ENCODE measurements at regions not wholly inside any gene's neighbourhood (a gene's known extent, or its start where the extent isn't known, plus 50 kb on each side); places are given as distances from the start of the nearest gene placed in this dataset.
A peak's percentile ranks its signal among the peaks of the same experiment; 100 is the strongest.
"Not testable (repeated sequence)": the region's sequence is repeated elsewhere in the genome, so short reads cannot be mapped to it uniquely, and the experiment has no call there.

- Histone ChIP-seq H2AK5ac (ENCODE audit: low read length) (no peak overlapping the region), H3K23ac (ENCODE audit: low read length) (no peak overlapping the region), H3K14ac (ENCODE audit: low read length) (no peak overlapping the region), H3K9ac (ENCODE audit: low read length) (no peak overlapping the region), H2BK5ac (ENCODE audit: low read depth, low read length, poor library complexity) (no peak overlapping the region), H3K4ac (ENCODE audit: low read depth, low read length) (no peak overlapping the region), H3K4me1 (ENCODE audit: control insufficient read depth in 1 of 2, insufficient read depth in 2 of 2, low read length in 2 of 2) (no peaks in the 10 kb centered on the region), H3K27ac (ENCODE audit: low read depth, low read length) (no peak overlapping the region), H2BK12ac (ENCODE audit: low read length) (no peak overlapping the region), H3K18ac (ENCODE audit: low read length) (no peak overlapping the region), H4K8ac (ENCODE audit: low read depth, low read length) (no peak overlapping the region), H3K79me1 (ENCODE audit: low read length) (no peaks in the 10 kb centered on the region), H3K9me3 (ENCODE audit: insufficient read depth, low read depth, low read length) (no peaks in the 10 kb centered on the region), H3K4me3 (ENCODE audit: low read depth, low read length) (no peak overlapping the region), H2AFZ (ENCODE audit: insufficient read depth, low read length, poor library complexity) (no peak overlapping the region), H3K4me2 (ENCODE audit: low read length) (no peak overlapping the region), H4K91ac (ENCODE audit: low read depth, low read length) (no peak overlapping the region), H3K79me2 (ENCODE audit: control insufficient read depth, insufficient read depth, low read length, poor library complexity) (no peaks in the 10 kb centered on the region), H3K36me3 (ENCODE audit: control insufficient read depth in 1 of 2, insufficient read depth in 2 of 2, low read length in 2 of 2) (no peaks in the 10 kb centered on the region), H2BK120ac (ENCODE audit: insufficient read depth, low read length, poor library complexity) (no peak overlapping the region), H4K12ac (ENCODE audit: low read depth, low read length) (no peak overlapping the region), H3K27me3 (ENCODE audit: insufficient read depth, low read length) (no peaks in the 10 kb centered on the region)
- WGBS (ENCODE audit: extremely low coverage, insufficient coverage, insufficient read length), result no CpG with 5 or more reads among the region's 4 CpGs
- no peak for DNase-seq
These were observed 1367.2 kb upstream of the SLC39A10 start for GRCh38 chr2:194289712-194290346.

DNA sequence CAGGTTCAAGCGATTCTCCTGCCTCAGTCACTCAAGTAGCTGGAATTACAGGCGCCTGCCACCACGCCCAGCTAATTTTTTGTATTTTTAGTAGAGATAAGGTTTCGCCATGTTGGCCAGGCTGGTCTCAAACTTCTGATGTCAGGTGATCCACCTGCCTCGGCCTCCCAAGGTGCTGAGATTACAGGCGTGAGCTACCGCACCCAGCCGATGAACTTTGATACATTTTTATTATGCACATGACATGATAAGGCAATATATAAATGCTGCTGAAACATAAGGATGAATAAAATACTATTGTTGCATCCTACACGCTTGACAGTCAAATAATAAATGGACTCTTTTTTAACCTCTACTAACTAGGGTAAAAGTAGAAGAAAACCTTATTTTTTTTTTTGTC is 1380.4 kb upstream of the SLC39A10 start:
- H2BK5ac ChIP-seq (ENCODE audit: low read depth, low read length, poor library complexity); H2AK5ac ChIP-seq (ENCODE audit: low read length); H3K9me3 ChIP-seq (ENCODE audit: insufficient read depth, low read depth, low read length); H2AFZ ChIP-seq (ENCODE audit: insufficient read depth, low read length, poor library complexity); H2BK12ac ChIP-seq (ENCODE audit: low read length); H4K8ac ChIP-seq (ENCODE audit: low read depth, low read length); H3K27me3 ChIP-seq (ENCODE audit: insufficient read depth, low read length); H3K4me2 ChIP-seq (ENCODE audit: low read length); H2BK120ac ChIP-seq (ENCODE audit: insufficient read depth, low read length, poor library complexity); H3K14ac ChIP-seq (ENCODE audit: low read length); H3K9ac ChIP-seq (ENCODE audit: low read length); H3K18ac ChIP-seq (ENCODE audit: low read length); H3K4me1 ChIP-seq (ENCODE audit: control insufficient read depth in 1 of 2, insufficient read depth in 2 of 2, low read length in 2 of 2); H3K27ac ChIP-seq (ENCODE audit: low read depth, low read length); H4K12ac ChIP-seq (ENCODE audit: low read depth, low read length); DNase-seq; H4K91ac ChIP-seq (ENCODE audit: low read depth, low read length); H3K4me3 ChIP-seq (ENCODE audit: low read depth, low read length); H3K23ac ChIP-seq (ENCODE audit: low read length); H3K79me2 ChIP-seq (ENCODE audit: control insufficient read depth, insufficient read depth, low read length, poor library complexity); H3K36me3 ChIP-seq (ENCODE audit: control insufficient read depth in 1 of 2, insufficient read depth in 2 of 2, low read length in 2 of 2); H3K79me1 ChIP-seq (ENCODE audit: low read length); H3K4ac ChIP-seq (ENCODE audit: low read depth, low read length): not testable (repeated sequence)
- no CpG with 5 or more reads among the region's 9 CpGs for WGBS (ENCODE audit: extremely low coverage, insufficient coverage, insufficient read length)

GRCh38 chr2:194271293-194271961 is 1385.6 kb upstream of the SLC39A10 start:
- Histone ChIP-seq H3K27ac (ENCODE audit: low read depth, low read length) (no peak overlapping the region), H3K27me3 (ENCODE audit: insufficient read depth, low read length) (no peaks in the 10 kb centered on the region), H3K9me3 (ENCODE audit: insufficient read depth, low read depth, low read length) (no peaks in the 10 kb centered on the region), H2AFZ (ENCODE audit: insufficient read depth, low read length, poor library complexity) (no peak overlapping the region), H4K12ac (ENCODE audit: low read depth, low read length) (no peak overlapping the region), H3K36me3 (ENCODE audit: control insufficient read depth in 1 of 2, insufficient read depth in 2 of 2, low read length in 2 of 2) (no peaks in the 10 kb centered on the region), H4K8ac (ENCODE audit: low read depth, low read length) (no peak overlapping the region), H3K79me2 (ENCODE audit: control insufficient read depth, insufficient read depth, low read length, poor library complexity) (no peaks in the 10 kb centered on the region), H3K4me2 (ENCODE audit: low read length) (no peak overlapping the region), H3K9ac (ENCODE audit: low read length) (no peak overlapping the region), H2AK5ac (ENCODE audit: low read length) (no peak overlapping the region), H3K4ac (ENCODE audit: low read depth, low read length) (no peak overlapping the region), H3K4me1 (ENCODE audit: control insufficient read depth in 1 of 2, insufficient read depth in 2 of 2, low read length in 2 of 2) (no peaks in the 10 kb centered on the region), H2BK5ac (ENCODE audit: low read depth, low read length, poor library complexity) (no peak overlapping the region), H3K18ac (ENCODE audit: low read length) (no peak overlapping the region), H3K4me3 (ENCODE audit: low read depth, low read length) (no peak overlapping the region), H3K23ac (ENCODE audit: low read length) (no peak overlapping the region), H2BK12ac (ENCODE audit: low read length) (no peak overlapping the region), H3K79me1 (ENCODE audit: low read length) (no peaks in the 10 kb centered on the region), H3K14ac (ENCODE audit: low read length) (no peak overlapping the region), H2BK120ac (ENCODE audit: insufficient read depth, low read length, poor library complexity) (no peak overlapping the region), H4K91ac (ENCODE audit: low read depth, low read length) (no peak overlapping the region)
- WGBS (ENCODE audit: extremely low coverage, insufficient coverage, insufficient read length), result no CpG with 5 or more reads among the region's 2 CpGs
- DNase-seq, result no peak

DNA sequence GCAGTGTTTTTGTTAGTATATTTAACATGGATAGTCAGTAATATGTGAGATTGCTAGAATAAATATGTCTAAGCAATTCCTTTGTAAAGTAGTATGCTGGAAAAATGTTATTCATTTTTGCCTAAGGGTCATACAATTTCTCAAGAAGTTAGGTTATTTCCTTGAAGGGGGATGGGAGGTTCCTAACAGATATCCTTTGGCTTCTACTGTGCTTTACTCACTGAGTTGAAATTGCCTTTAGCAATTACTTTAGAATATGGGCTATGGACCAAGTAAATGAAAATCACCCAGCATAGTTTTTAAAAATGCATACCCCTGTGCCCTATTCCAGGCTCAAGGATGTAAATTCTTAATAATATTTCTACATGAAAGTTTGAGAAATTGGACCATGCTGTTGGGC is 1386.4 kb upstream of the SLC39A10 start:
- Histone ChIP-seq H3K9ac (ENCODE audit: low read length) (no peak overlapping the region), H3K4ac (ENCODE audit: low read depth, low read length) (no peak overlapping the region), H2BK5ac (ENCODE audit: low read depth, low read length, poor library complexity) (no peak overlapping the region)

More for the DNA sequence above, 1386.4 kb upstream of the SLC39A10 start:
- H3K4me1 ChIP-seq (ENCODE audit: control insufficient read depth in 1 of 2, insufficient read depth in 2 of 2, low read length in 2 of 2), result no peaks in the 10 kb centered on the region
- H3K4me2 ChIP-seq (ENCODE audit: low read length), result no peak overlapping the region
- H3K27me3 ChIP-seq (ENCODE audit: insufficient read depth, low read length), result no peaks in the 10 kb centered on the region
- no peak overlapping the region for H3K27ac ChIP-seq (ENCODE audit: low read depth, low read length)
- H3K79me1 ChIP-seq (ENCODE audit: low read length), result no peaks in the 10 kb centered on the region
- no peak overlapping the region for H4K8ac ChIP-seq (ENCODE audit: low read depth, low read length)
- no peak overlapping the region for H2BK120ac ChIP-seq (ENCODE audit: insufficient read depth, low read length, poor library complexity)
- no peaks in the 10 kb centered on the region for H3K79me2 ChIP-seq (ENCODE audit: control insufficient read depth, insufficient read depth, low read length, poor library complexity)
- no peak overlapping the region for H4K12ac ChIP-seq (ENCODE audit: low read depth, low read length)
- no peak overlapping the region for H2AK5ac ChIP-seq (ENCODE audit: low read length)
- DNase-seq, result peak in 1 of 2 donors; percentile 16
- no peaks in the 10 kb centered on the region for H3K9me3 ChIP-seq (ENCODE audit: insufficient read depth, low read depth, low read length)
- H2BK12ac ChIP-seq (ENCODE audit: low read length), result no peak overlapping the region
- no peak overlapping the region for H2AFZ ChIP-seq (ENCODE audit: insufficient read depth, low read length, poor library complexity)
- no peak overlapping the region for H3K18ac ChIP-seq (ENCODE audit: low read length)
- H3K4me3 ChIP-seq (ENCODE audit: low read depth, low read length), result no peak overlapping the region
- no peak overlapping the region for H3K14ac ChIP-seq (ENCODE audit: low read length)
- no peaks in the 10 kb centered on the region for H3K36me3 ChIP-seq (ENCODE audit: control insufficient read depth in 1 of 2, insufficient read depth in 2 of 2, low read length in 2 of 2)
- no peak overlapping the region for H3K23ac ChIP-seq (ENCODE audit: low read length)
- no peak overlapping the region for H4K91ac ChIP-seq (ENCODE audit: low read depth, low read length)

All from trophoblast cell (in vitro differentiated cells and primary cell).